KMS-11 (cell line): ENCODE measurements at regions not wholly inside any gene's neighbourhood (a gene's known extent, or its start where the extent isn't known, plus 50 kb on each side); places are given as distances from the start of the nearest gene placed in this dataset.

Source experiments
- H2AFZ ChIP-seq: fragments of 200-600 bp; sonication (generic); 2 replicates; pipeline ENCODE4 v1.6.1; 2016; ENCODE audit warnings: antibody characterized with exemption, mixed run types, low read depth
- H3K27ac ChIP-seq: fragments of 200-600 bp; sonication (generic); 2 replicates; pipeline ENCODE4 v1.6.1; 2016; ENCODE audit warnings: mild to moderate bottlenecking, mixed run types
- H3K27me3 ChIP-seq: fragments of 200-600 bp; sonication (generic); 2 replicates; pipeline ENCODE4 v1.6.1; 2017; ENCODE audit warnings: mild to moderate bottlenecking, low read depth, mixed run types, moderate library complexity; ENCODE audit not compliant: insufficient read depth
- H3K36me3 ChIP-seq: fragments of 200-600 bp; sonication (generic); 2 replicates; pipeline ENCODE4 v1.6.1; 2017; ENCODE audit warnings: mild to moderate bottlenecking, mixed run types; ENCODE audit not compliant: insufficient read depth
- H3K4me1 ChIP-seq: fragments of 200-600 bp; sonication (generic); 2 replicates; pipeline ENCODE4 v1.6.1; 2016; ENCODE audit warnings: mild to moderate bottlenecking, low read depth, mixed run types; ENCODE audit not compliant: poor library complexity, severe bottlenecking
- H3K4me2 ChIP-seq: fragments of 200-600 bp; sonication (generic); 2 replicates; pipeline ENCODE4 v1.7.0; 2016; ENCODE audit warnings: mild to moderate bottlenecking, mixed run types
- H3K4me3 ChIP-seq: fragments of 200-600 bp; sonication (generic); IDR thresholded peaks from 2 replicates; pipeline ENCODE4 v1.6.1; 2017; ENCODE audit warnings: low read depth, low read length, mixed read lengths; ENCODE audit not compliant: insufficient read depth
- H3K79me2 ChIP-seq: fragments of 200-600 bp; sonication (generic); 2 replicates; pipeline ENCODE4 v1.6.1; 2016; ENCODE audit warnings: low read depth, mixed run types; ENCODE audit not compliant: insufficient read depth
- H3K9ac ChIP-seq: fragments of 200-600 bp; sonication (generic); 2 replicates; pipeline ENCODE4 v1.6.1; 2016; ENCODE audit warnings: mild to moderate bottlenecking, mixed run types
- H4K20me1 ChIP-seq: fragments of 200-600 bp; sonication (generic); 2 replicates; pipeline ENCODE4 v1.6.1; 2016; ENCODE audit warnings: mild to moderate bottlenecking, mixed run types; ENCODE audit not compliant: insufficient read depth
- CTCF ChIP-seq: fragments of 200-600 bp; sonication (generic); conservative IDR thresholded peaks from 2 replicates; pipeline ENCODE4 v1.6.1; 2017; ENCODE audit warnings: low read depth, mild to moderate bottlenecking, antibody characterized with exemption, low read length, moderate library complexity, mixed read lengths

- Histone ChIP-seq H3K4me1 (peaks cover 40% of the 10 kb centered on the region), H2AFZ (no peak overlapping the region), H3K9ac (no peak overlapping the region), H3K27me3 (no peaks in the 10 kb centered on the region), H3K79me2 (no peaks in the 10 kb centered on the region), H3K4me2 (no peak overlapping the region), H3K36me3 (no peaks in the 10 kb centered on the region), H4K20me1 (no peaks in the 10 kb centered on the region), H3K27ac (no peak overlapping the region), H3K4me3 (no peak overlapping the region)
- TF ChIP-seq CTCF: no peak
These were observed 133.3 kb downstream of the RAMP3 start for GRCh38 chr7:45290880-45291279.

DNA sequence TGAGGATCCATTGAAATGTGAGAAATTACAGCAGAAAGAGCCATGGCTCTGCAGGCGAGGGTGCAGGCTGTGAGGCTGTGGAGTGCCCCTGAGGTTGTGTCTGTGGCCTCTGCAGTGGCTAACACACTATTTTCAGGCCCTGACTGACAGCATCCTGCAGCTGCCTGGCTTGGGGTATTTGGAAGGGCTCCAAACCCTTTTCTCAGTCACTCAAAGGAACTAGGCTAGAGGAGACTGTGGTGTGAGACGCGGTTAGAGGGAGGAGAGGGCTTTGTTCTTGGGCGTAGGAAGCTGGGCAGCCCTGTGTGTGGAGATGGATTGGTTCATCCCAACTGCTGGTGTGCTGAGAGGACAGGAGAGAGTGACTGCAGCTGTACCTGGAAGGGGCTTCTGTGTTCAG lies 134.9 kb downstream of the RAMP3 start:
- Histone ChIP-seq H3K27ac (peak overlapping the region; percentile 31), H4K20me1 (no peaks in the 10 kb centered on the region), H3K27me3 (no peaks in the 10 kb centered on the region), H3K79me2 (no peaks in the 10 kb centered on the region), H3K4me2 (peak overlapping the region; percentile 72), H3K9ac (no peak overlapping the region), H3K4me3 (no peak overlapping the region), H2AFZ (peak overlapping the region; percentile 35; the same call in 1 of the 2 replicates), H3K36me3 (no peaks in the 10 kb centered on the region), H3K4me1 (peaks cover 40% of the 10 kb centered on the region)
- no peak for TF ChIP-seq CTCF

DNA sequence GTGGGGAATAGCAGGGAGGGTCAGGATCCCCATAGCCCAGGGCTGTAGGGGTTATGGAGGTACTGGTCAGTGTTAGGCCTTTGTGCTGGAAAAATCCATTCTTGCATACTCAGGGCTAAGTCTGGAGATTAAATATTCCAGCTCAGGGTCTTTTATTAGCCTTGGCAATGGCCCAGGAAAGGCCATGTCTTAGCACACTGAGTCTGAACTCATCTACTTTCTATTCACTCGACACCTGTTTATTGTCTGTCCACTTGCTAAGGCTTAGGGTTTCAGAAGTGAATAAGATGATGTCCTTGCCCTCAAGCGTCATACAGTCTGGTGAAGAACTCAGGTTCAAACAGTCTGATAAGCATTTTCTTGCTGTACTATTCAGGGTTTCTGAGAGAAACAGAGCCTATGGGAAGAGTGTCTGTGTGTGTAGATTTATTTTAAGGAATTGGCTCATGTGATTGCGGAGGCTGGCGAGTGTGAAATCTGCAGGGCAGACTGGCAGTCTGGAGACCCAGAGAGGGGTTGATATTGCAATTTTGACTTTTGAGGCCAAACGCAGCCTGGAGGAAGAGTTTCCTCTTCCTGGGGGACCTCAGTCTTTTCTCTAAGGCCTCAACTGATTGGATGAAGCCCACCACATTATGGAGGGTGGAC lies 135.8 kb downstream of the RAMP3 start:
- Histone ChIP-seq H3K4me3 (no peak overlapping the region), H3K9ac (no peak overlapping the region), H4K20me1 (no peaks in the 10 kb centered on the region), H3K4me1 (peaks cover 40% of the 10 kb centered on the region), H3K79me2 (no peaks in the 10 kb centered on the region), H3K4me2 (peak overlapping the region; percentile 72; the same call in 1 of the 2 replicates), H3K36me3 (no peaks in the 10 kb centered on the region), H2AFZ (no peak overlapping the region), H3K27ac (no peak overlapping the region), H3K27me3 (no peaks in the 10 kb centered on the region)
- no peak for TF ChIP-seq CTCF

GRCh38 chr7:45294559-45294958 lies 137.0 kb downstream of the RAMP3 start:
- TF ChIP-seq CTCF: no peak
- H3K27me3 ChIP-seq: no peaks in the 10 kb centered on the region
- no peak overlapping the region for H3K4me2 ChIP-seq
- no peaks in the 10 kb centered on the region for H4K20me1 ChIP-seq
- H3K79me2 ChIP-seq: no peaks in the 10 kb centered on the region
- no peak overlapping the region for H3K27ac ChIP-seq
- no peak overlapping the region for H3K9ac ChIP-seq
- no peak overlapping the region for H3K4me3 ChIP-seq
- H2AFZ ChIP-seq: no peak overlapping the region
- H3K36me3 ChIP-seq: no peaks in the 10 kb centered on the region
- H3K4me1 ChIP-seq: peaks cover 40% of the 10 kb centered on the region
